ENCODE measurements at regions not wholly inside any gene's neighbourhood (a gene's known extent, or its start where the extent isn't known, plus 50 kb on each side); places are given as distances from the start of the nearest gene placed in this dataset.

DNA sequence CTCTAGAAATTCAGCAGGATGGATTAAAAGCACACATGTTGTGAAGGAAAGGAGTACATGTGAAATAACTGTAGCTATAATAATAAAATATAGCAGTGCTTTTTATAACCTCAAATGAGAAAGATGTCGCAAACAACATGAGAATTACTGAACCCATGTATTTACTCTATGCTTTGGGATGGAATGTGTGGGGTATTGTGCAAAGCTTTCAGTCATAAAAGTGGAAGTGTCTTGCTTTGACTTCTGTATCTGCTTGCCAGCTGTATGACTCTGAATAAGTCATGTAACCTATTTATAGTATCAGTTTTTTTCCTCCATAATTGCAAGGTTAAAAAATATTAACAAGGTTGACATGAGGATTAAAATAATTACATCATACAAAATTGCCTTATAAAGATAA lies 519.3 kb upstream of the CADM2 start:
- no peak for FAIRE-seq

DNA sequence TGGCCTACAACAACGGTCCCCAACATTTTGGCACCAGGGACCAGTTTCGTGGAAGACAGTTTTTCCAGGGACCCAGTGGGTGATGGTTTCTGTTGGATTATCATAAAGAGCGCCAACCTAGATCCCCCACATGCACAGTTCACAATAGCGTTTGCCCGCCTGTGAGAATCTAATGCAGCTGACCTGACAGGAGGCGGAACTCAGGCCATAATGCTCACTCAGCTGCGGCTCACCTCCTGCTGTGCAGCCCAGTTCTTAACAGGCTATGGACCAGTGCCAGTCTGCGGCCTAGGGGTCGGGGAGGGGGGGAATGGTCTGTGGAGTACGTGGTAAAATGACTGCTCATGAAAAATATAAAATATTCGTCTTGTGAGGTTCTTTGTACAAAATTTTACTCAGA lies 518.5 kb upstream of the CADM2 start:
- FAIRE-seq: no peak

DNA sequence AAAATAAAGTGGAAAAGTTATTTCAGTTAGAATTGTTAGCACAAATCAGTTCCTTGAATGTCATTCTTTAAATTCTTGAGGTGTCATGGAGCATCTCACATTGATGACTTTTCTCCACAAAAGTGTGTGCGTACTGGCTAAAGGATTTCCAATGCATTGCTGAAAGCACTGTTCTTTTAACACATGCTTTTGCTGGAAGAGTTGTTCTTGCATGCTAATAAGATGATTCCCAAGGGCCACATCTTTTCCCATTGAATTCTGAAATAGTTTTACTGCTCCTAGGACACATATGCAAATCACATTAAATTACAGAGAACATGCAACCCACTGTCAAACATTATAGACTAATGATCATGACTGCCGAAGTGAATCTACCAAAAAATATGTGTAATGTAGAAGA lies 516.3 kb upstream of the CADM2 start:
- FAIRE-seq: no peak

DNA sequence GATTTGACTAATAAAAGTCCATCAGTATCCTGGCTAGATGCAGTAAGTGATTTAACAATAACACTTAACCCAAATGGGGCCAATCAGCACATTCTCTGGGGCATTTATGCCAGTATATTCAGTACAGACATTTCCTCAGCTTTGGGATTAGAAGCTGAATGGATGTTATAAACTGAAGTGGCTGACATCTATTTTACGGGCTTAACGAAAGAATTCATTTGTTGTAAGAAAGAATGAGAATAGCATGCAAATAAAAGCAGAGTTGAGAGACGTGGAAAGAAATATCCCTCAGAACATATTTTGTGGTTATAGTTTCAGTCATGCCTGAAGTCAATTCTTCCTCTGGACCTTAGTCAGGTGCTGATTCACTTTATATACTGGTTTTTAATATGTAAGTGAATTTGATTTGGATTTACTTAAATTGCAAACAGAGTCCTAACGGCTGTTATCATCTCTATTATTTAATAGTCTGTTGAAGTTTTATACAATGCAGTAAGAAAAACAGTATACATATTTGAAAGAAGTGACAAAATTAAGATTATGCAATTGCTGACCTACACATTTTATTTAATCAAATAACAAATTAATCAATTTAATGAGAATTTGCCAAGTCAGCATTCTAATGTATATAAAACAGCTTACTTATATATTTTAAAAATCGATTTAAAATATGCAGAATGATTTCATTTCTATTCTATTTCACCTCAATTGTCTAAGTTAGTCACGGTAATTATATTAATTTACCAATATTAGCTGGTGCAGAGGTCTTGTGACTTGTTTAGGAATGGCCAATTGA lies 513.9 kb upstream of the CADM2 start:
- no peak for FAIRE-seq

DNA sequence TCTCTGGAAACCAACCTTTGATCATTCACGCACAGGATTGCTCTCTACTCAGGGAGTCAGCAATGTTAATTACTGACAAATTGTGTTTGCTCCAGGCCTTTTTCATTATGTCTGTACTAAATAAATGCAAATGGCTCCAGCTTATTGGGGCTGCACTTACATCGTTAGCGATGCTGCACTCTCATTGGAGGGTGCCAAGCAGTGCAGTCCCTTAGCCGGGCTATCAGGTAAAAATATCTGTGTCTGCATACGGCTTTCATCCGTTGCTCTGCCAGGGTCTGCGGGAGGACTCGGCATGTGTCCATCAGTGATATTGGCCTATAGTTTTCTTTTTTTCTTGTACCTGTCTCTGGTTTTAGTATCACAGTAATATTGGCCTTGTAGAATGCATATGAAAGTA lies 471.5 kb upstream of the CADM2 start:
- FAIRE-seq: no peak

DNA sequence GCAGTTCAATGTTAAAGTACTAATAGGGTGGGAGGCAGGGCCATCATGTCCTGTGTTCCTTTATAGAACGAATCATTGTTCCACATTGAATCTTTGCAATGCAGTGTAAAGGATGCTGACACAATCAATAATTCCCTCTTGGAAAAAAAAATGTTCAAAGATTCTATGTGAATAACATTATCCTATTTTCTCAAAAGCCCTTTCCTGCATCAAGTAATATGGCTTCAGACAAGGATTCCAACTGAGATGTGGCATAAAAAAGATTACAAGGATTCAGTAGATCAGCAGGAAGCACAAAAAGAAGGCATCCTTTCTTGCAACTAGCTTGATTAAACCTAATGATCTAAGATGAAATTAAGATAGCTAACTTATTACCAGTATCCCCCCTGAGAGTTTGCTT lies 454.0 kb upstream of the CADM2 start:
- FAIRE-seq: no peak

DNA sequence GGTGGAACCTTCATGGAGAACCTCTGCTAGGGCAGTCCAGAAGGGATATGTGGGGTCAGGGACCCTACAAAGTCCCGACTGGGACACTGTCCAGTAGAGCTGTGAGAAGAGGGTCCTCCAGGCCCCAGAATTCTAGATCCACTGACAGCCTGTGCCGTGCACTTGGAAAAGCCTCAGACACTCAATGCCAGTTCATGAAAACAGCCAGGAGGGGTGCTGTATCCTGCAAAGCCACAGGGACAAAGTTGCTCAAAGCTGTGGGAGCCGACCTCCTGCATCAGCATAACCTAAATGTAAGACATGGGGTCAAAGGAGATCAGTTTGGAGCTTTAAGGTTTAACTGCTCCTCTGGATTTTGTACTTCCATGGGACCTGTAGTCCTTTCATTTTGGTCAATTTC lies 448.8 kb upstream of the CADM2 start:
- FAIRE-seq: no peak

DNA sequence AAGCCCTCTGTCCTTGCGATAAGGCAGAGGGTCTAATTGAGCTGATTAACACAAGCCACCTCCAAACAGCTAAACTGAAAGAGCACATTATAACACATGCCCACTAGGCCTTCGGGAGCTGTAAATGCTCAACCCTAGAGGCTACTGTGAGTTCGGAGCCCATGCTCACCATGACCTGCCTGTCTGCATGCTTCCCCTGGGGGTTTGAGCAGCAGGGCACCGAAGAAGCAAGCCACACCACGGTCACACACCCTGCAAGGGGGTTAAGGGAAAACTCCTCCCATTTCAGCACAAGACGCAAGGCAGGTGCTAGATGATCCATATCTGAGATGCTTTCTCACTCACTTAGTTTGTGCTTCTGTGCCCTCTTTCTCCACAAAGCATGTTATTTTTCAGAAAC lies 435.9 kb upstream of the CADM2 start:
- no peak for FAIRE-seq

DNA sequence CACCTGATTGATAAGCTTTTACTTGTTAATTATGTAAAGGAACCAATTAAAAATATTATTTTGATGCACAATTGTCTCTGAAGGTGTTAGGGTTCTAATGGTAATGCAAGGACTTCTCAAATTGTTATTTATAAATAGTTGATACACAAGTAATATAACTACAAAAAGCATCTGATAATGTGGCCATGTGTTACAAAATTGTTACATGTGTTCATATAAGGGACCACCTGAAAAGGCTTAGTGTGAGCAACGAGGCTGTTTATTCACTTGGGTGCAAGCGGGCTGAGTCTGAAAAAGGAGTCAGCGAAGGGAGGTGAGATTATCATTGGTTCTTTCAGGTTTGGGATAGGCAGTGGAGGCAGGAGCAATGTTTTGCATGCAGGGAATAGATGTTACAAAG lies 421.9 kb upstream of the CADM2 start:
- no peak for FAIRE-seq

DNA sequence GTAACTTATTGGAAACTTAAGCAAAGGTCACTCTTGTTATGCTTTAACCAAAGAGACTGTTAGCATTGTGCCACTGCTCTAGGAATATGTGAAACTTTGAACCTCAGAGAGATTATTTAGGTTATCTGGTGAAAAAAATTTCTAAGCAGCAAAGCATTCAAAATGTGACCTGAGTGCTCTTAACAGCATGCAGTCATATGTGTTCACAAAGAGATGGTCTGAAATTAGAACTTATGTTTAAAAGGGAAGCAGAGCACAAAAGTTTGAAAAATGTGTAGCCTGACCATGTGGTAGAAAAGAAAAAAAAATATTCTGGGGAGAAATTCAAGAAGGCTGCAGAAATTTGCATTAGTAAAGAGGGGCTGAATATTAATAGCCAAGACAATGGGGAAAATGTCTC lies 420.2 kb upstream of the CADM2 start:
- no peak for FAIRE-seq

DNA sequence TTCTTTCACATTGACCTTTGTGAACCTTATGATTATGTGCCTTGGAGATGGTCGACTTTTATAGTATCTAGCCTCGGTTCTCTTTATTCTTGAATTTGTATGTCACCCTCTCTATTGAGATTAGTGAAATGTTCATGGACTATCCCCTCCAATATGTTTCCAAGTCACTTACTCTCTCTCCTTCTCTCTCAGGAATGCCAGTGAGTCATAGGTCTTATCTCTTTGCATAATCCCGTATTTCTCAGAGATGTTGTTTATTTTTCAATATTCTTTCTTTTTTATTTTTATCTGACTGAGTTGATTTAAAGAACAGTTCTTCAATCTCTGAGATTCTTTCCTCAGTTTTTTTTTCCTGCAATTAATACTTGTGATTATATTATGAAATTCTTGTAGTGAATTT lies 411.6 kb upstream of the CADM2 start:
- FAIRE-seq: no peak

DNA sequence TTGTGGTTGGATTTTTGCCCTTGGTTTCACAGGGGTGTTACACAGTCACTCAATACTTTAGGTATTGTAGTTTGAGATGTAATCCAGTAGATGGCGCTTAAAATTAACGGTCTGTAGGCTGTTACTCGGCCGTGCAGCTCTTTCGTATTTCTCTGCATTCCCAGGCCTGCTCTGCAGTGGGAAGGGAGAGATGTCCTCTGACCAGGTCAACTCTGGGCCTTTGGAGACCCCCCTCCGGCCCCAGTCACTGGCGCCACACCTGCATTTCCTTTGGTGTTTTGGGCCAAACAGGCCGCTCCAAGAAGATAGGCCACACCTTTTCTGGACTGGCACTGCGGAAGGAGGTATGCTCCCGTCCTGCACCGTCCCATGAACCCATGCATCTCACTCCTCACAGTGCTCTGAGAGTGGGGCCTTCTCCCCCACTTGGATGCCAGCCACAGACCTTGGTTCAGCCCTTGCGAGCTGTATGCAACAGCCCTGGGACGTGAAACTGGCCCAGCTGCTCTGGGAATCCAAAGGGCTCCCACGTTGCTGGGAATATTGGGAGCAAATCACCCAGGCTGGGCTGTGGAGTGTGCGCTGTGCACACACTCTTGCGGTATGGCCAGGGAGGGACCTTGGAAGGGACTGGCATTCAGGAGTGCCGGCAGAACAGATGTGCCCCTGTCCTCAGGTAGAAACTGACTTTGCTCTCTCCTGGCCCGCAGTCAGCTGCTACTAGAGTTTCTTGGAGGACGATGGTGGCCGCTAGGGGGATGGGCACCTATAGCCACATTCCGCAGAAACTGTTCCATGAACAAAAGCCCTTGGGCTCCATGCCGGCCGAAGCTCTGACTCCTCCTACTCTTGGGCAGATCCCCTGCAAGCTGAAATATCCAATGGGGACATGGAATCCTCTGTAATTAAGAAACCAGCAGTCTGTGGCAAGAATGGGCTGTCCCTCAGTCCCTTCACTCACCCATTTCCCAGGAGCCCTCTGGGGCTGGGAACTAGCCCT lies 410.5 kb upstream of the CADM2 start:
- FAIRE-seq: peak; percentile 72

DNA sequence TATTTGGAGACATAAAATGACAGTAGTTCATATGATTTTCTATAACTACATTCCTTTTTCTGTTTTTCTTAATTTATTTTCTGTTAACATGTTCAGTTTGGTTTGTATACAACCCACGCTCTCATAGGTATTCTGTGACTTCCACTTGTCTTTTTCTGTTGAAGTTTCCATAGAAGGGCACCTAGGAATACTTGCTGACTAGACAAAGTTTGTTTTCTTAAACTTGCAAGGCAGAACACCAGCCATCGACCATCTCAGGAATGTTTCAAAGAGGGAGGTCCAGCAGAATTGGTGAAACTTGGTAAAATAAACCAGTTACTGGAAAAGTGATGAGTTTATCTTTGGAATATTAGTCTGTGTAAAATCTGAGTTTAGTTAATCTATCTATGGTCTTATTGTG lies 403.2 kb upstream of the CADM2 start:
- FAIRE-seq: no peak

DNA sequence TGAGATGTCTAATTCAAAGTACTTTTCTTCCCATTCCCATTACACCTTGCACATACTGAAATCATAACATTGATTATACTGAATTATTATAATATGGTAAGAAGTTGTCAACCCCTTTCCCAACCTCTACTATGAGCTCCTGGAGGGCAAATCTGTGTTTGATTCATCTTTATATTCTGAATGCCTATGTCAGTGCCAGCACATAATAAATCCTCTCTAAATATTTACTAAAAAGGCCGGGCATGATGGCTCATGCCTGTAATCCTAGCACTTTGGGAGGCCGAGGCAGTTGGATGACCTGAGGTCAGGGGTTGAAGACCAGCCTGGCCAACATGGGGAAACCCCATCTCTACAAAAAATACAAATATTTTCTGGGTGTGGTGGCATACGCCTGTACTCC lies 392.5 kb upstream of the CADM2 start:
- FAIRE-seq: no peak

DNA sequence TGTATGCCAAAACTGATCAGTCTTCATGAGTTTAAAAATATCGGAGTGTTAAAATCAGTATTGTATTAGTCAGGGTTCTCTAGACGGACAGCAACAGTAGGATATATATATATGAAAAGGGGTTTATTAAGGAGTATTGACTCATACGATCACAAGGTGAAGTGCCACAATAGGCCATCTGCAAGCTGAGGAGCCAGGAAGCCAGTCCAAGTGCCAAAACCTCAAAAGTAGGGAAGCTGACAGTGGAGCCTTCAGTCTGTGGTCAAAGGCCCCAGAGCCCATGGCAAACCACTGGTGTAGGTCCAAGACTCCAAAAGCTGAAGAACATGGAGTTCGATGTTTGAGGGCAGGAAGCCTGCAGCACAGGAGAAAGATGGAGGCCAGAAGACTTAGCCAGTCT lies 391.0 kb upstream of the CADM2 start:
- FAIRE-seq: no peak

DNA sequence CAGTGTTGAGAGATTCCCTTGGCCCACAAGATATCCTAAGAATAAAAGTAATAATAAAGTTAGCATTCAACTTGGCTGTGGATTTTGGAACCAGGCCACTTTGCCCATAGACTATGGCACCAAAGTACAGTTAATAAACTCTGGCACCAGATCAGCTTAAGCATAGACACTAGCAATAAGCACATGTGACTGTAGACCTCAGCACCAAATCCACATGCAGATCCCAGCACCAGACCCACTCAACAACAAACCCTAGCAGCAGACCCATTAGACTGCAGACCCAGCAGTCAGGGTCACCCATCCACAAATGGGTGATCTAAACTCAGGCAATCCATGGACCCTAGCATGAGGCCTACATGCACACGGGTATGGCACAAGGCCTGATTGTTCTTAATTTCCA lies 384.8 kb upstream of the CADM2 start:
- no peak for FAIRE-seq

DNA sequence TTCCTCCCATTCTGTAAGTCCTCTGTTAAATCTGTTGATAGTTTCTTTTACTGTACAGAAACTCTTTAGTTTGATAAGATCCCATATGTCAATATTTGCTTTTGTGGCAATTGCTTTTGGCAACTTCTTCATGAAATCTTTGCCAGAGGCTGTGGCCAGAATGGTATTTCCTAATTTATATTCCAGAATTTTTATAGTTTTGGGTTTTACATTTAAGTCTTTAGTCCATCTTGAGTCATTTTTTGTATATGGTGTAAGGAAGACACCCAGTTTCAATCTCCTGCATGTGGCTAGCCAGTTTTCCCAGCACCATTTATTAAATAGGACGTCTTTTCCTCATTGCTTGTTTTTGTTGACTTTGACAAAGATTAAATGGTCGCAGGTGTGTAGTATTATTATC lies 372.4 kb upstream of the CADM2 start:
- no peak for FAIRE-seq

DNA sequence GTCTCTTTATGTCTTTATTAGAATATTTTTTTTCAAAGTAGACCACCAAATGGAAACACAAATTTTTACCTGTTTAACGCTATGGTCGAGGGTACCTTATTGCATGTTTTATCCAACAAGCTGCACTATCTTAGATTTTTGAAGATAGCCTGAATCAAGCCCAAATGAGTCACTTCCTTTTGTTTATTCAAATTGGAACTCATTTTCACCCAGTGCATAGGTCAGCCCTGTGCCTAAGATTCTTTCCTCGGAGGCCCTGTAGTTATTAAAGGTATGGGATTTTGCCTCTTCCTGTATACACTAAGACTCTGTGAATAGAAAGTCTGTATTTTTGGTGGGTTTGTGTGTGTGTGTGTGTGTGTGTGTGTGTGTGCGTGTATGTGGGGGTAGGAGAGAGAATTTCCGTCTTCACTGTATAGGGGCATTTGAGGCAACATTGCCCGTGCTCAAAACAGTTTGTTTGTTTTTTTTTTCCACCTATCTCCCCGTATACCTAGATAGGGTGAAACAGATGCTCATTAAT lies 358.0 kb upstream of the CADM2 start:
- no peak for FAIRE-seq

DNA sequence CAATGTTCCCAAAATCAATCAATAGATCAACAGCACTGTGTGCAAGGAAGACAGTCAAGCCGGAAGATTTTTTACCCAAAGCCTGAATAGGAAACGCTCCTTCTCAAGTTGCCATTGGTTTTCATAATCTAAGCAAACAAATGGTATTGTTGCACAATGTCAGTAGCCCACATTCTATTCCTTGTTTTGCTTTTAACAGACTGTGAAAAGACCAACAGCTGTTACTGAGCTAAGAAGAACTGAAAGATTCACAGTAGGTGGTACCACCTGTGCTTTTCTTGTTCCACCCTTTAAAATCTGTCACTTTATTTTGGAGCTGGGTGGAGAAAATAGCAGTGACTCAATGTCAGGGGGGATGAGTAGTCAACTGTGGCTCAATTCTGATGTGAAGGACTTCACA lies 357.5 kb upstream of the CADM2 start:
- FAIRE-seq: no peak

DNA sequence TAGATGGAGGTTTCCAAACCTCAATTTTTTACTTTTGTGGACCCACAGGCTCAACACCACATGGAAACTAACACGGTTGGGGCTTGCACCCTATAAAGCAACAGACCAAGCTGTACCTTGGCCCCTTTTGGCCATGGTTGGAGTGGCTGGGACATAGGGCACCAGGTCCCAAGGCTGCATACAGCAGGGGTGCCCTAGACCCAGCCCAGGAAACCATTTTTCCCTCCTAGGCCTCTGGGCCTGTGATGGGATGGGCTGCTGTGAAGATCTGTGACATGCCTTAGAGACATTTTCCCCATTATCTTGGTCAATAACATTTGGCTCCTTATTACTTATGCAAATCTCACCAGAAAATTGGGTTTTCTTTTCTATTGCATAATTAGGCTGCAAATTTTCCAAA lies 337.0 kb upstream of the CADM2 start:
- no peak for FAIRE-seq

DNA sequence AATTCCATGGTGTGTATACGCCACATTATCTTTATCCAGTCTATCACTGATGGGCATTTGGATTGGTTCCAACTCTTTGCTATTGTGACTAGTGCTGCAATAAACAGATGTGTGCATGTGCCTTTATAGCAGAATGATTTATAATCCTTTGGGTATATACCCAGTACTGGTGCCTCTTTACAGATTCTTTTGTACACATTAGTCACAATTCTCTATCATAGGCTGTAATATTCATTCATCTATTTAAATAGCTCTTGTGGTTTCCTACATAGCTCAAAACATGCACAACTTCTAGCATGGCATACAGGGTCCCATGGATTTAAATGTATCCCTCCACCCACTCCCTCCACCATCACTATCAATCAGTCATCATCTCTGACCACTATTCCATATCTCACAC lies 324.1 kb upstream of the CADM2 start:
- FAIRE-seq: no peak

DNA sequence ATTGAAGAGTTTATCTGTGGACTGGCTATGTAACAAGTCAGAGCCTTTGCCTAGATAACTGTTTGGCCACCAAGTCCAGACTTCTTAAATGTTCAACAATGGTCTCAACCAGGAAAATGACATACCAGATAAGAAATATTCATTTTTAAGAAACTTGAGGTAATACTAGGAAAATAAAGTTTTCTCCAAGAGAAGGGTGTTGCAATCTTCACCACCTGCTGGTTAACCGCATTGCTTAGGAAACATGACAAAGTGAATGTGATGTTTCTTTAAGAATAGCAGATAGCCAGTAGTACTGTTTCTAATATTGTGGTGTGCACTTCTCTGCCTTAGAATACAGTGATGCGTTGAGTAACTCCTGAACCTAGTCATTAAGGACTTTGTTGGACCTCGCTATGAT lies 321.5 kb upstream of the CADM2 start:
- FAIRE-seq: no peak

DNA sequence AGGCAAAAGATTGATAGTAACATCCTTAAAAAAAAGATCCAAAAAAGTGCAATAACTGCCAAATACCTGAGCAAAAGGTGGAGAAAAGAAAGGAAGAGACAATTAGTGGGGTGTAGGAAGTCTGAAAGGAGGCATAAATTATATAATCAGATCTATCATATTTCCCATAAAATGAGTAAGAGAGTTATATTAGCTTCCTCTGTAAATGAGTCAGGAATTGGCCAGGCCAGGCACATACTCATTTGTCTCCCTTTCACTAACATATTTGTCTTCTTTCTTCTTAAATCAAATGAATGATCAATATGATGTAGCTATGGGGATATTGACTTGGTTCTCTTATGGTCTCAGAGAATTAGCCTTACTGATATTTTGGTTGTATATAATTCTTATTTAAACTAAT lies 292.3 kb upstream of the CADM2 start:
- no peak for FAIRE-seq

DNA sequence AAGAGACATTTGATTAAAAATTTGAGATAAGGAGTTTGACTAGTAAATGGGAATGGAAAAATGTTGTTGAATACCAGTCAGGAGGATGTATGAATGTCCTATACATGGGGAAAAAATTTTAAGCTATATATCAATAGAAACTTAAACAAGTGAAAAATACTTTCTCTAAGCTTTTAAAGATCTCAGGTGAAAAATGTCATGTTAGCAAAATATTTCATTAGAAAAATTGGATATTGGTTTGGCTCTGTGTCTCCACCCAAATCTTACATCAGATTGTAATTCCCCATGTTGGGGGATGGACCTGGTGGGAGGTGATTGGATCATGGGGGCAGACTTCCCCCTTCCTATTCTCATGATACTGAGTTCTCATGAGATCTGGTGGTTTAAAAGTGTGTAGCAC lies 279.6 kb upstream of the CADM2 start:
- FAIRE-seq: no peak
